ENCODE measurements at regions not wholly inside any gene's neighbourhood (a gene's known extent, or its start where the extent isn't known, plus 50 kb on each side); places are given as distances from the start of the nearest gene placed in this dataset.

- TF ChIP-seq CTCF (IDR thresholded peaks at IDR 0.05 in 2 of 3, conservative IDR thresholded peaks at IDR 0.05 in 1 of 3; ENCODE audit: insufficient read depth in 2 of 3, low read depth in 1 of 3, low read length in 3 of 3) (no peak), HDAC6 (IDR thresholded peaks at IDR 0.05; ENCODE audit: low read depth, low read length) (no peak), STAT5A (IDR thresholded peaks at IDR 0.05; ENCODE audit: borderline replicate concordance, low read length) (no peak), FOXA1 (IDR thresholded peaks at IDR 0.05; ENCODE audit: borderline replicate concordance) (no peak), CBX3 (IDR thresholded peaks at IDR 0.05; ENCODE audit: borderline replicate concordance in 1 of 2, low read length in 2 of 2) (no peak), ZBTB40 (IDR thresholded peaks at IDR 0.05) (no peak), ZBTB40 (CRISPR knock-in tag; IDR thresholded peaks at IDR 0.05) (no peak), PHB2 (IDR thresholded peaks at IDR 0.05; ENCODE audit: low read depth) (no peak), TSHZ1 (CRISPR knock-in tag; IDR thresholded peaks at IDR 0.05) (no peak), TEAD4 (IDR thresholded peaks at IDR 0.05; ENCODE audit: low read length) (no peak), TEAD4 (CRISPR knock-in tag; IDR thresholded peaks at IDR 0.05; ENCODE audit: borderline replicate concordance) (no peak), RAD21 (CRISPR knock-in tag; conservative IDR thresholded peaks at IDR 0.05 in 1 of 2, IDR thresholded peaks at IDR 0.05 in 1 of 2) (no peak), ZNF79 (CRISPR knock-in tag; IDR thresholded peaks at IDR 0.05; ENCODE audit: low read depth) (no peak), CGGBP1 (CRISPR knock-in tag; IDR thresholded peaks at IDR 0.05) (no peak), ZNF277 (CRISPR knock-in tag; IDR thresholded peaks at IDR 0.05; ENCODE audit: borderline replicate concordance) (no peak), SRF (CRISPR knock-in tag; IDR thresholded peaks at IDR 0.05) (no peak)
Observed at GRCh38 chr2:212914392-212914791, 237.0 kb downstream of the IKZF2 start.

Data from K562 (cell line).